ENCODE measurements at regions not wholly inside any gene's neighbourhood (a gene's known extent, or its start where the extent isn't known, plus 50 kb on each side); places are given as distances from the start of the nearest gene placed in this dataset.

GRCh38 chr18:68340606-68341005, 374.3 kb downstream of the TMX3 start:
- Histone ChIP-seq H3K36me3 (ENCODE audit: control insufficient read depth, insufficient read depth, low read length) (no peaks in the 10 kb centered on the region), H3K4me1 (ENCODE audit: control insufficient read depth, extremely low read depth, insufficient read depth, low read length) (no peaks in the 10 kb centered on the region), H3K27ac (ENCODE audit: insufficient read depth, low read length) (no peak overlapping the region), H3K9me3 (ENCODE audit: control insufficient read depth, insufficient read depth, low read depth, low read length) (no peaks in the 10 kb centered on the region), H3K27me3 (ENCODE audit: control insufficient read depth, insufficient read depth, low read length) (no peaks in the 10 kb centered on the region), H3K4me2 (ENCODE audit: extremely low read depth, insufficient read depth, low read length) (no peak overlapping the region), H4K20me1 (ENCODE audit: control insufficient read depth, extremely low read depth, insufficient read depth, low read length) (no peaks in the 10 kb centered on the region), H3K79me2 (ENCODE audit: control insufficient read depth, insufficient read depth, low read length) (no peaks in the 10 kb centered on the region), H3K9ac (ENCODE audit: insufficient read depth, low read length) (no peak overlapping the region), H2AFZ (ENCODE audit: low read length) (no peak overlapping the region), H3K4me3 (replicated peaks in 1 of 4; ENCODE audit: control extremely low read depth in 1 of 4, insufficient read depth in 1 of 4, low read depth in 3 of 4, low read length in 4 of 4) (no peak overlapping the region)
- DNase-seq (ENCODE audit: low read depth in 2 of 2): no peak
- TF ChIP-seq, protein P1, sequence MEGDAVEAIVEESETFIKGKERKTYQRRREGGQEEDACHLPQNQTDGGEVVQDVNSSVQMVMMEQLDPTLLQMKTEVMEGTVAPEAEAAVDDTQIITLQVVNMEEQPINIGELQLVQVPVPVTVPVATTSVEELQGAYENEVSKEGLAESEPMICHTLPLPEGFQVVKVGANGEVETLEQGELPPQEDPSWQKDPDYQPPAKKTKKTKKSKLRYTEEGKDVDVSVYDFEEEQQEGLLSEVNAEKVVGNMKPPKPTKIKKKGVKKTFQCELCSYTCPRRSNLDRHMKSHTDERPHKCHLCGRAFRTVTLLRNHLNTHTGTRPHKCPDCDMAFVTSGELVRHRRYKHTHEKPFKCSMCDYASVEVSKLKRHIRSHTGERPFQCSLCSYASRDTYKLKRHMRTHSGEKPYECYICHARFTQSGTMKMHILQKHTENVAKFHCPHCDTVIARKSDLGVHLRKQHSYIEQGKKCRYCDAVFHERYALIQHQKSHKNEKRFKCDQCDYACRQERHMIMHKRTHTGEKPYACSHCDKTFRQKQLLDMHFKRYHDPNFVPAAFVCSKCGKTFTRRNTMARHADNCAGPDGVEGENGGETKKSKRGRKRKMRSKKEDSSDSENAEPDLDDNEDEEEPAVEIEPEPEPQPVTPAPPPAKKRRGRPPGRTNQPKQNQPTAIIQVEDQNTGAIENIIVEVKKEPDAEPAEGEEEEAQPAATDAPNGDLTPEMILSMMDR (conservative IDR thresholded peaks at IDR 0.05 in 1 of 2, IDR thresholded peaks at IDR 0.05 in 1 of 2; ENCODE audit: low read depth in 1 of 2, low read length in 2 of 2): no peak
- no peak for TF ChIP-seq EZH2 (IDR thresholded peaks at IDR 0.05; ENCODE audit: low read length, missing control alignments)

DNA sequence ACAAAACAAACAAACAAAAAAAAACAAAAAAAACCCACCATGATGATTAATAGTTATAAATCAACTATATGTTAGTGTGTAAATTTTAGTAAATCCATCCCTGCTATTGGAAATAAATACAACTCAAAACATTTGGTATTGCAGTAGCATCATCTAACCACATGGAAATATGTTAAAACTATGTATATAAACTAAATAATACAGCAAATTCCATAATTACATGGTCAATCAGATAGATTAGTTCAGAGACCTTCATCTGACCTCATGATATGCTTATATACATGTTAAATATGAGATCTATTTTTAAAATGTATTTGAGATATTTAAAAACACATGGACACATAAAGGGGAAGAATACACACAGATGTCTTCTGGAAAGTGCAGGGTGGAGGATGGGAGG, 384.2 kb downstream of the TMX3 start:
- TF ChIP-seq EZH2 (IDR thresholded peaks at IDR 0.05; ENCODE audit: low read length, missing control alignments): no peak
- TF ChIP-seq, protein P1 (conservative IDR thresholded peaks at IDR 0.05 in 1 of 2, IDR thresholded peaks at IDR 0.05 in 1 of 2; ENCODE audit: low read depth in 1 of 2, low read length in 2 of 2): no peak
- Histone ChIP-seq H3K9ac (ENCODE audit: insufficient read depth, low read length) (no peak overlapping the region), H3K4me3 (replicated peaks in 1 of 4; ENCODE audit: control extremely low read depth in 1 of 4, insufficient read depth in 1 of 4, low read depth in 3 of 4, low read length in 4 of 4) (no peak overlapping the region), H3K4me2 (ENCODE audit: extremely low read depth, insufficient read depth, low read length) (no peak overlapping the region), H3K27me3 (ENCODE audit: control insufficient read depth, insufficient read depth, low read length) (no peaks in the 10 kb centered on the region), H3K4me1 (ENCODE audit: control insufficient read depth, extremely low read depth, insufficient read depth, low read length) (no peaks in the 10 kb centered on the region), H3K27ac (ENCODE audit: insufficient read depth, low read length) (no peak overlapping the region), H3K36me3 (ENCODE audit: control insufficient read depth, insufficient read depth, low read length) (no peaks in the 10 kb centered on the region), H3K79me2 (ENCODE audit: control insufficient read depth, insufficient read depth, low read length) (no peaks in the 10 kb centered on the region), H4K20me1 (ENCODE audit: control insufficient read depth, extremely low read depth, insufficient read depth, low read length) (no peaks in the 10 kb centered on the region), H3K9me3 (ENCODE audit: control insufficient read depth, insufficient read depth, low read depth, low read length) (no peaks in the 10 kb centered on the region), H2AFZ (ENCODE audit: low read length) (no peak overlapping the region)
- DNase-seq (ENCODE audit: low read depth in 2 of 2): no peak

GRCh38 chr18:68323921-68324320, 391.0 kb downstream of the TMX3 start:
- no peak overlapping the region for H3K4me2 ChIP-seq (ENCODE audit: extremely low read depth, insufficient read depth, low read length)
- TF ChIP-seq, protein P1 (conservative IDR thresholded peaks at IDR 0.05 in 1 of 2, IDR thresholded peaks at IDR 0.05 in 1 of 2; ENCODE audit: low read depth in 1 of 2, low read length in 2 of 2): no peak
- TF ChIP-seq EZH2 (IDR thresholded peaks at IDR 0.05; ENCODE audit: low read length, missing control alignments): no peak
- H3K4me1 ChIP-seq (ENCODE audit: control insufficient read depth, extremely low read depth, insufficient read depth, low read length): no peaks in the 10 kb centered on the region
- H3K27ac ChIP-seq (ENCODE audit: insufficient read depth, low read length): no peak overlapping the region
- no peaks in the 10 kb centered on the region for H4K20me1 ChIP-seq (ENCODE audit: control insufficient read depth, extremely low read depth, insufficient read depth, low read length)
- H3K36me3 ChIP-seq (ENCODE audit: control insufficient read depth, insufficient read depth, low read length): no peaks in the 10 kb centered on the region
- no peak overlapping the region for H3K9ac ChIP-seq (ENCODE audit: insufficient read depth, low read length)
- H3K9me3 ChIP-seq (ENCODE audit: control insufficient read depth, insufficient read depth, low read depth, low read length): no peaks in the 10 kb centered on the region
- no peaks in the 10 kb centered on the region for H3K79me2 ChIP-seq (ENCODE audit: control insufficient read depth, insufficient read depth, low read length)
- no peak overlapping the region for H3K4me3 ChIP-seq (replicated peaks in 1 of 4; ENCODE audit: control extremely low read depth in 1 of 4, insufficient read depth in 1 of 4, low read depth in 3 of 4, low read length in 4 of 4)
- no peaks in the 10 kb centered on the region for H3K27me3 ChIP-seq (ENCODE audit: control insufficient read depth, insufficient read depth, low read length)
- no peak for DNase-seq (ENCODE audit: low read depth in 2 of 2)
- H2AFZ ChIP-seq (ENCODE audit: low read length): no peak overlapping the region
